ENCODE measurements at regions not wholly inside any gene's neighbourhood (a gene's known extent, or its start where the extent isn't known, plus 50 kb on each side); places are given as distances from the start of the nearest gene placed in this dataset.
A peak's percentile ranks its signal among the peaks of the same experiment; 100 is the strongest.

- Histone ChIP-seq H3K9ac (ENCODE audit: insufficient read depth, low read length) (no peak overlapping the region), H4K20me1 (ENCODE audit: control insufficient read depth, extremely low read depth, insufficient read depth, low read length) (no peaks in the 10 kb centered on the region), H3K4me1 (ENCODE audit: control insufficient read depth, extremely low read depth, insufficient read depth, low read length) (no peaks in the 10 kb centered on the region), H3K9me3 (ENCODE audit: control insufficient read depth, insufficient read depth, low read depth, low read length) (no peaks in the 10 kb centered on the region), H3K4me2 (ENCODE audit: extremely low read depth, insufficient read depth, low read length) (no peak overlapping the region), H3K4me3 (replicated peaks in 1 of 4; ENCODE audit: control extremely low read depth in 1 of 4, insufficient read depth in 1 of 4, low read depth in 3 of 4, low read length in 4 of 4) (no peak overlapping the region), H3K27ac (ENCODE audit: insufficient read depth, low read length) (no peak overlapping the region), H3K27me3 (ENCODE audit: control insufficient read depth, insufficient read depth, low read length) (no peaks in the 10 kb centered on the region), H3K79me2 (ENCODE audit: control insufficient read depth, insufficient read depth, low read length) (no peaks in the 10 kb centered on the region), H3K36me3 (ENCODE audit: control insufficient read depth, insufficient read depth, low read length) (no peaks in the 10 kb centered on the region), H2AFZ (ENCODE audit: low read length) (no peak overlapping the region)
- DNase-seq (ENCODE audit: low read depth in 2 of 2): no peak
- no peak for TF ChIP-seq CTCF (conservative IDR thresholded peaks at IDR 0.05 in 1 of 2, IDR thresholded peaks at IDR 0.05 in 1 of 2; ENCODE audit: low read depth in 1 of 2, low read length in 2 of 2)
- no peak for TF ChIP-seq EZH2 (IDR thresholded peaks at IDR 0.05; ENCODE audit: low read length, missing control alignments)
These were observed 119.9 kb upstream of the RAP2B start for GRCh38 chr3:153042088-153042487.

- peak overlapping the region; percentile 39 for H2AFZ ChIP-seq (ENCODE audit: low read length)
- H3K79me2 ChIP-seq (ENCODE audit: control insufficient read depth, insufficient read depth, low read length): no peaks in the 10 kb centered on the region
- H3K36me3 ChIP-seq (ENCODE audit: control insufficient read depth, insufficient read depth, low read length): no peaks in the 10 kb centered on the region
- TF ChIP-seq EZH2 (IDR thresholded peaks at IDR 0.05; ENCODE audit: low read length, missing control alignments): no peak
- TF ChIP-seq CTCF (conservative IDR thresholded peaks at IDR 0.05 in 1 of 2, IDR thresholded peaks at IDR 0.05 in 1 of 2; ENCODE audit: low read depth in 1 of 2, low read length in 2 of 2): no peak
- peak; percentile 36 to 46 for DNase-seq (ENCODE audit: low read depth in 2 of 2)
- peak overlapping the region; percentile 47 for H3K4me2 ChIP-seq (ENCODE audit: extremely low read depth, insufficient read depth, low read length)
- H3K4me1 ChIP-seq (ENCODE audit: control insufficient read depth, extremely low read depth, insufficient read depth, low read length): no peaks in the 10 kb centered on the region
- H3K4me3 ChIP-seq (replicated peaks in 1 of 4; ENCODE audit: control extremely low read depth in 1 of 4, insufficient read depth in 1 of 4, low read depth in 3 of 4, low read length in 4 of 4): peak overlapping the region in 1 of 4 experiments; percentile 33
- H3K27ac ChIP-seq (ENCODE audit: insufficient read depth, low read length): no peak overlapping the region
- H3K9ac ChIP-seq (ENCODE audit: insufficient read depth, low read length): no peak overlapping the region
- no peaks in the 10 kb centered on the region for H3K27me3 ChIP-seq (ENCODE audit: control insufficient read depth, insufficient read depth, low read length)
- no peaks in the 10 kb centered on the region for H4K20me1 ChIP-seq (ENCODE audit: control insufficient read depth, extremely low read depth, insufficient read depth, low read length)
- no peaks in the 10 kb centered on the region for H3K9me3 ChIP-seq (ENCODE audit: control insufficient read depth, insufficient read depth, low read depth, low read length)
These were observed 118.2 kb upstream of the RAP2B start for GRCh38 chr3:153043729-153044328.

GRCh38 chr3:153045150-153045549 lies 116.9 kb upstream of the RAP2B start:
- Histone ChIP-seq H3K27ac (ENCODE audit: insufficient read depth, low read length) (no peak overlapping the region), H4K20me1 (ENCODE audit: control insufficient read depth, extremely low read depth, insufficient read depth, low read length) (no peaks in the 10 kb centered on the region), H3K27me3 (ENCODE audit: control insufficient read depth, insufficient read depth, low read length) (no peaks in the 10 kb centered on the region), H3K4me1 (ENCODE audit: control insufficient read depth, extremely low read depth, insufficient read depth, low read length) (no peaks in the 10 kb centered on the region), H2AFZ (ENCODE audit: low read length) (no peak overlapping the region), H3K36me3 (ENCODE audit: control insufficient read depth, insufficient read depth, low read length) (no peaks in the 10 kb centered on the region), H3K9ac (ENCODE audit: insufficient read depth, low read length) (no peak overlapping the region), H3K4me2 (ENCODE audit: extremely low read depth, insufficient read depth, low read length) (no peak overlapping the region), H3K9me3 (ENCODE audit: control insufficient read depth, insufficient read depth, low read depth, low read length) (no peaks in the 10 kb centered on the region), H3K79me2 (ENCODE audit: control insufficient read depth, insufficient read depth, low read length) (no peaks in the 10 kb centered on the region), H3K4me3 (replicated peaks in 1 of 4; ENCODE audit: control extremely low read depth in 1 of 4, insufficient read depth in 1 of 4, low read depth in 3 of 4, low read length in 4 of 4) (no peak overlapping the region)
- DNase-seq (ENCODE audit: low read depth in 2 of 2): no peak
- TF ChIP-seq CTCF (conservative IDR thresholded peaks at IDR 0.05 in 1 of 2, IDR thresholded peaks at IDR 0.05 in 1 of 2; ENCODE audit: low read depth in 1 of 2, low read length in 2 of 2) (no peak), EZH2 (IDR thresholded peaks at IDR 0.05; ENCODE audit: low read length, missing control alignments) (no peak)

Data from fibroblast of lung (primary cell).